ENCODE measurements at regions not wholly inside any gene's neighbourhood (a gene's known extent, or its start where the extent isn't known, plus 50 kb on each side); places are given as distances from the start of the nearest gene placed in this dataset.

DNA sequence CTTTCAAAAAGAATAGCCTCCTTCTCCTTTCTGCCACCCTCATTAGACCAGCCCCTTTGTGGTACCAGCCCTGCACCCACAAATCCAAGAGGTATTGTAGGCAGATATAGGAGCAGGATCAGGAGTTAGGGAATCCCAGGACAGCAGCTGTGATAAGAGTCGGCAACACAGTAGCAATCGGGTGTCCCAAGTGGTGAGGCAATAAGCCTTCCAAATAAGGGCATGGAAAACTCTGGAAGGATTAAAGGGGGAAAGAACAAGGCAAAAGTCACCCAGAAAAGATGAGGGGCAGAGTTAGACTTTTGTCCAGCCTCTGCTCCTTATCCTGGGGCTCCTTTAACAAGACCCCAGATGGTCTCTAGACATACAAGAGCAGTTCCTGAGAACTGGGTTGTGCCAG is 204.2 kb downstream of the TBX5 start:
- FAIRE-seq (no peak), ATAC-seq (no peak), DNase-seq (no peak)
- no peaks in the 10 kb centered on the region for H3K9me3 ChIP-seq
- H3K36me3 ChIP-seq, result no peaks in the 10 kb centered on the region
- H3K4me1 ChIP-seq, result no peaks in the 10 kb centered on the region
- TF ChIP-seq, protein P1, sequence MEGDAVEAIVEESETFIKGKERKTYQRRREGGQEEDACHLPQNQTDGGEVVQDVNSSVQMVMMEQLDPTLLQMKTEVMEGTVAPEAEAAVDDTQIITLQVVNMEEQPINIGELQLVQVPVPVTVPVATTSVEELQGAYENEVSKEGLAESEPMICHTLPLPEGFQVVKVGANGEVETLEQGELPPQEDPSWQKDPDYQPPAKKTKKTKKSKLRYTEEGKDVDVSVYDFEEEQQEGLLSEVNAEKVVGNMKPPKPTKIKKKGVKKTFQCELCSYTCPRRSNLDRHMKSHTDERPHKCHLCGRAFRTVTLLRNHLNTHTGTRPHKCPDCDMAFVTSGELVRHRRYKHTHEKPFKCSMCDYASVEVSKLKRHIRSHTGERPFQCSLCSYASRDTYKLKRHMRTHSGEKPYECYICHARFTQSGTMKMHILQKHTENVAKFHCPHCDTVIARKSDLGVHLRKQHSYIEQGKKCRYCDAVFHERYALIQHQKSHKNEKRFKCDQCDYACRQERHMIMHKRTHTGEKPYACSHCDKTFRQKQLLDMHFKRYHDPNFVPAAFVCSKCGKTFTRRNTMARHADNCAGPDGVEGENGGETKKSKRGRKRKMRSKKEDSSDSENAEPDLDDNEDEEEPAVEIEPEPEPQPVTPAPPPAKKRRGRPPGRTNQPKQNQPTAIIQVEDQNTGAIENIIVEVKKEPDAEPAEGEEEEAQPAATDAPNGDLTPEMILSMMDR (IDR thresholded peaks at IDR 0.05), result no peak
- H3K27ac ChIP-seq, result no peak overlapping the region
- no peak overlapping the region for H3K4me3 ChIP-seq
- WGBS, 2 donors, result 32 to 53% methylated on average over 2 of the region's 2 CpGs
- H3K27me3 ChIP-seq, result no peaks in the 10 kb centered on the region
- intact Hi-C loops (cut with DNase I), result no loop called here

DNA sequence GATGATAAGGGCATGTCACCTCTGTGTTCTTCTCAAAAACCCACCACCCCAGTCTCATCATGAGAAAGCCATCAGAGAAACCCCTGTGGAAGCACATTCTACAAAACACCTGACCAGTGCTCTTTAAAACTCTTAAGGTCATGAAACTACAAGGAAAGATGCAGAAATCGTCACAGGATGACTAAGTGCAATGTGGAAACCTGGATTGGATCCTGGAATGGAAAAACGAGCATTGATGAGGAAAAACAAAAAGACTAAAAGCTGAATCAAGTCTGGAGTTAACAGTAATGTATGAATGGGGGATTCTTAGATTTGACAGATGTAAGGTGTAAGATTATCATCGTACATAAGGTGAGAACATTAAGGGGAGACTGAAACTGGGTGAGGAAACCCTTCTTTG is 211.0 kb downstream of the TBX5 start:
- intact Hi-C loops (cut with DNase I), result no loop called here
- H3K4me1 ChIP-seq, result no peaks in the 10 kb centered on the region
- no peak for ATAC-seq
- 15 to 17% methylated on average over 3 of the region's 3 CpGs for WGBS, 2 donors
- FAIRE-seq, result no peak
- H3K9me3 ChIP-seq, result no peaks in the 10 kb centered on the region
- H3K36me3 ChIP-seq, result no peaks in the 10 kb centered on the region
- DNase-seq, result no peak
- peaks cover 0 to 6% (median 0%) of the 10 kb centered on the region in 4 donors for H3K27me3 ChIP-seq
- H3K27ac ChIP-seq, result no peak overlapping the region
- no peak overlapping the region for H3K4me3 ChIP-seq
- TF ChIP-seq, protein P1 (IDR thresholded peaks at IDR 0.05), result no peak

DNA sequence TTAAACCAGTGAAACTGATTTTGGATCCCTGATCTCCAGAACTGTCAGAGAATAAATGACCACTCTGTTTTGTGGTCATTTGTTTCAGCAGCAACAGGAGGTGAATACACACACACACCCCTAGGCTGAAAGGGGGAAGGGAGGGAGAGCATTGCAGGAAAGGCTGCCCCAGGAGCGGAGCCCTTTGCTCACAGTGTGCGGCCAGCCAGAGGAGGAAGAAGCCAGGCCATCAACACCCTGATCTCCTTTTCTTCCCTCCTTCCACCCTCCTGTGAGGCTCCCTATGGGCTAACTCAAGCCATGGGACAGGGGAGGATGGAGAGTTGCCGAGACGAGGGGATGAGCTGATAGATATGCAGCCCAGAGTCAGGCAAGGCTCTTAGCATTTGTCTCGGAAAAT is 211.9 kb downstream of the TBX5 start:
- no peak for FAIRE-seq

DNA sequence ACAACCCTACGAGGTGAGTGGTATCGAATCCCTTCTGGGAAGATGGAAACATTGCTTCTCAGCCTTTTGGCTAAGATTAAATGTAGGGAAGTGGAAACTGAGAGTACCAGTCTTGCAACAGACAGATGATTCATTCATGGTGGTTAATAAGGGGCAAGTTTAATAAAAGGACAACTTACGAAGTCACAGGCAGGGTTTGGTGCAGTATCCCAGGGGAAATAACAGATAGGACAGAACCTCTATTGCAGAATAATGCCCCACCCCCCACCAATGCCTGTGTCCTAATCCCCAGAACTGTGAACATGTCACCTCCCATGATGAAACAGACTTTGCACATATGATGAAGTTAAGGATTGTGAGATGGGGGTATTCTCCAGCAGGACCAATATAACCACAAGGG is 212.5 kb downstream of the TBX5 start:
- H3K4me1 ChIP-seq, result no peaks in the 10 kb centered on the region
- ATAC-seq, result no peak
- H3K4me3 ChIP-seq, result no peak overlapping the region
- no peaks in the 10 kb centered on the region for H3K36me3 ChIP-seq
- TF ChIP-seq, protein P1 (IDR thresholded peaks at IDR 0.05), result no peak
- FAIRE-seq, result no peak
- H3K27me3 ChIP-seq, result peaks cover 0 to 6% (median 0%) of the 10 kb centered on the region in 4 donors
- H3K27ac ChIP-seq, result no peak overlapping the region
- H3K9me3 ChIP-seq, result no peaks in the 10 kb centered on the region
- DNase-seq, result no peak
- intact Hi-C loops (cut with DNase I), result no loop called here
- WGBS, 2 donors, result 67 to 71% methylated on average over 3 of the region's 3 CpGs

More for the DNA sequence above, 211.9 kb downstream of the TBX5 start:
- TF ChIP-seq, protein P1 (IDR thresholded peaks at IDR 0.05), result no peak
- no peak for DNase-seq
- Histone ChIP-seq H3K4me3 (no peak overlapping the region), H3K27ac (no peak overlapping the region), H3K36me3 (no peaks in the 10 kb centered on the region), H3K4me1 (no peaks in the 10 kb centered on the region), H3K27me3 (peaks cover 0 to 6% (median 0%) of the 10 kb centered on the region in 4 donors), H3K9me3 (no peaks in the 10 kb centered on the region)
- intact Hi-C loops (cut with DNase I), result no loop called here
- WGBS, 2 donors, result 37 to 39% methylated on average over 5 of the region's 5 CpGs
- no peak for ATAC-seq

DNA sequence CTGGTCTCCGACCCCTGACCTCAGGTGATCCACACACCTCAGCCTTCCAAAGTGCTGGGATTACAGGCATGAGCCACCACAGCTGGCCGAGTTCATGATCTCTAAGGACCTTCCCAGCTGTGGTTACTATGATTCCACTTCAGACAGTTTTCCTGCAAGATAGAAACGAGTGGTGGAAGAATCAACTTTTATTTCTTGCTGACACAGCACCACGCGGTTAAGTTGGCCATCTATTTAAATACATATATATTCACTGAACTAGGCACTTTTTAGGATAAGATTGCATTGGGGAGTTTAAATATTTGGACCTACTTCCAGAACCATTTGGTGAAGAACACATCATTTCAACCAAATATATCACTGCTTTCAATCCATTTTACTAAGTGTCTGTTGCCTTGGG is 213.4 kb downstream of the TBX5 start:
- TF ChIP-seq, protein P1 (IDR thresholded peaks at IDR 0.05), result no peak
- FAIRE-seq (no peak), ATAC-seq (no peak), DNase-seq (no peak)
- Histone ChIP-seq H3K27ac (no peak overlapping the region), H3K9me3 (no peaks in the 10 kb centered on the region), H3K4me3 (no peak overlapping the region), H3K36me3 (no peaks in the 10 kb centered on the region), H3K27me3 (peaks cover 0 to 6% (median 0%) of the 10 kb centered on the region in 4 donors), H3K4me1 (no peaks in the 10 kb centered on the region)
- intact Hi-C loops (cut with DNase I), result no loop called here
- WGBS, 2 donors, result 60 to 75% methylated on average over 5 of the region's 5 CpGs
